A673 (cell line): ENCODE measurements at regions not wholly inside any gene's neighbourhood (a gene's known extent, or its start where the extent isn't known, plus 50 kb on each side); places are given as distances from the start of the nearest gene placed in this dataset.

Experiments used
- BruUV-seq: library from RNA; stranded (reverse); fragments of 400-500 nt; replicated peaks from 2 replicates; lab custom pipeline; 2021; lab: Mats Ljungman, UMichigan
- CTCF ChIA-PET: fragments of 300-600 bp; sonication (Branson Sonifier 250); formaldehyde crosslinking; loops from one replicate; lab custom pipeline; 2022; ENCODE audit warnings: antibody characterized with exemption; lab: Charles Lee
- POLR2A ChIA-PET: fragments of 300-600 bp; sonication (Branson Sonifier 250); formaldehyde crosslinking; loops from one replicate; lab custom pipeline; 2022; ENCODE audit warnings: antibody characterized with exemption; ENCODE audit not compliant: low non-redundant PET; lab: Charles Lee
- DNase-seq: peaks from one replicate; pipeline ENCODE4 v3.0.0-alpha.2; 2015; ENCODE audit warnings: low spot score
- H3K27ac ChIP-seq: fragments of 200-600 bp; sonication (generic); 2 replicates; pipeline ENCODE4 v1.5.1; 2016; ENCODE audit warnings: mixed run types, low read depth, mild to moderate bottlenecking, mixed read lengths, antibody characterized with exemption, low read length; ENCODE audit not compliant: poor library complexity, severe bottlenecking
- H3K27me3 ChIP-seq: fragments of 200-600 bp; sonication (generic); replicated peaks from 2 replicates; pipeline ENCODE4 v1.6.1; 2017; ENCODE audit warnings: mixed run types, low read depth, mild to moderate bottlenecking, mixed read lengths, antibody characterized with exemption, low read length; ENCODE audit not compliant: insufficient read depth, poor library complexity
- H3K36me3 ChIP-seq: fragments of 200-600 bp; sonication (generic); 2 replicates; pipeline ENCODE4 v1.6.1; 2016; ENCODE audit warnings: mixed run types, mild to moderate bottlenecking, mixed read lengths, antibody characterized with exemption, low read length; ENCODE audit not compliant: insufficient read depth, poor library complexity, severe bottlenecking
- H3K4me1 ChIP-seq: fragments of 200-600 bp; sonication (generic); 2 replicates; pipeline ENCODE4 v1.6.1; 2017; ENCODE audit warnings: mixed run types, mild to moderate bottlenecking, mixed read lengths, antibody characterized with exemption, low read length; ENCODE audit not compliant: insufficient read depth, poor library complexity, severe bottlenecking
- H3K4me3 ChIP-seq: fragments of 200-600 bp; sonication (generic); 2 replicates; pipeline ENCODE4 v1.5.1; 2016; ENCODE audit warnings: low read depth, mixed run types, mild to moderate bottlenecking, mixed read lengths, low read length; ENCODE audit not compliant: poor library complexity, severe bottlenecking
- H3K9me3 ChIP-seq: fragments of 200-600 bp; sonication (generic); 2 replicates; pipeline ENCODE4 v1.6.1; 2016; ENCODE audit warnings: mixed run types, low read depth, mild to moderate bottlenecking, mixed read lengths, antibody characterized with exemption, low read length; ENCODE audit not compliant: poor library complexity, severe bottlenecking
- CTCF ChIP-seq: fragments of 300-800, 200-600 bp; sonication (generic); conservative IDR thresholded peaks from 2 replicates; pipeline ENCODE4 v1.5.1; 2017; ENCODE audit warnings: low read depth, mild to moderate bottlenecking, antibody characterized with exemption, low read length, moderate library complexity, mixed read lengths
- EZH2 ChIP-seq: fragments of 200-600 bp; sonication (generic); IDR thresholded peaks from 2 replicates; pipeline ENCODE4 v1.6.1; 2017; ENCODE audit warnings: borderline replicate concordance, low read depth, mild to moderate bottlenecking, mixed read lengths, antibody characterized with exemption, low read length; ENCODE audit not compliant: poor library complexity, severe bottlenecking
- intact Hi-C: fragments of 100-400 bp; cut with micrococcal nuclease; formaldehyde crosslinking; loops from one replicate; pipeline ENCODE4 v1.10.0; 2022; ENCODE audit not compliant: unreplicated experiment

DNA sequence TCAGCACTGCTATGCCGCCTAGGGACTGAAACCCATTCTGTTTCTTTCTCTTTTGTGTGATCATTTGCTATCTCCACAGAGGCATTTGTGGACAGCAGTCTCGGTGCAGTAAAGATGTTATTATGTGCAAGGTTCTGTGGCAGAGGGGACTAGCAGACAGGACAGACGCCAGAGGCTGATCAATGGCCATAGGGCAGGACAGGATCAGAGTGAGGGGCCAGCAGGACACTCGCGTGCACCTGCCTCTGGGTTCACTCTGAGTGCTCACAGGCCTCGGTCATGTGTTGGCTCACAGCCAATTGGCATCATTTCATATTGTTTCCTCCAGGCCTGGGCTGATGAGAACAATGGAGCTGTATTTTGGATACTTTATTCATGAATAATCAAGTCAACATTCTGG, 212.6 kb downstream of the TGFB2 start:
- DNase-seq = peak; percentile 7
- H3K27ac ChIP-seq = no peak overlapping the region
- no peaks in the 10 kb centered on the region for H3K36me3 ChIP-seq
- no TSS peak for BruUV-seq
- ChIA-PET CTCF (no interaction called here), POLR2A (no interaction called here)
- no peaks in the 10 kb centered on the region for H3K9me3 ChIP-seq
- no peaks in the 10 kb centered on the region for H3K4me1 ChIP-seq
- no peak overlapping the region for H3K4me3 ChIP-seq
- no peaks in the 10 kb centered on the region for H3K27me3 ChIP-seq
- TF ChIP-seq CTCF (no peak), EZH2 (no peak)
- intact Hi-C loops = no loop called here

DNA sequence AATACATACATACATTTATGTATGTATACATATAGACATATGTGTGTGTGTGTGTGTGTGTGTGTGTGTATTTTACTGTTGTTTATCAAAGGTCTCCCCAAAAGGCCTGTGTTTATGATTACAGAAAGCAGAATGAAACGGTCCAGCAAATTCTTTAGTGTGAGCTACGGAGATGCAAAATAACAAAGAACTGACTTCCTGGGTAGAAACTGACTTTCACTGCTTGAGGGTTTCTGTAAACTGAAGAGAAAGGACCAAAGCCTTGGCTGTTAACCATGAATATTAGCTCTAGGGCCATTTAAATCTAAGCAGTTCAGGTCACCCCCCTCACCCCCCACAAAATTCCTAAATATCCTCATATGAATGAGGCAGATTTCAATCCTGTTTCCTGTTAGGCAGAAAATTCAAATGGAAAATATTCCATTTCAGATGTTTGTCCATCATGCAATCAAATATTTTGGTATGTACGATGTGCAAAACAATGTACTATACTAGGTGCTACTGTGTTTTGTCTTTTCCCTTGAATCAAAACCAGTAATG, 213.2 kb downstream of the TGFB2 start:
- DNase-seq = no peak
- H3K27me3 ChIP-seq = no peaks in the 10 kb centered on the region
- CTCF ChIA-PET = no interaction called here
- POLR2A ChIA-PET = no interaction called here
- no peaks in the 10 kb centered on the region for H3K9me3 ChIP-seq
- H3K4me3 ChIP-seq = no peak overlapping the region
- H3K27ac ChIP-seq = no peak overlapping the region
- no peaks in the 10 kb centered on the region for H3K36me3 ChIP-seq
- TF ChIP-seq EZH2 (no peak), CTCF (no peak)
- intact Hi-C loops = no loop called here
- BruUV-seq = no TSS peak
- no peaks in the 10 kb centered on the region for H3K4me1 ChIP-seq

DNA sequence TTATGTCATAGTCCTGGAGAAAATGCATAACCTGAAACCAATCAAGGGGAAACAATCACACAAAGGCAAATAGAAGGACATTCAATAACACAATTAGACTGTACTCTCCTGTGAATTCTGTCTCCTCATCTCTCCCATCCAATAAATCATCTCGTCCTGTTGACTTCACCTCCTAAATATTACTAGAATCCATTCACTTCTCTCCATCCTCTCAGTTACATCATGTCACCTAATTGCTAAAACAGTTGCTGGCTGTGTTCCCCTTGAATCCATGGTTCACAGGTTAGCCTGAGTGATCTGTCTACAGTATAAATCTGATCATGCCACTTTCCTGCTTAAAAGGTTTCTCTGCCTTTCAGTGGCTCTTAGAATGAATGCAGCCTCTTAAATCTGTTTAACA, 220.2 kb downstream of the TGFB2 start:
- CTCF ChIA-PET = no interaction called here
- H3K4me3 ChIP-seq = no peak overlapping the region
- no peak overlapping the region for H3K27ac ChIP-seq
- no peaks in the 10 kb centered on the region for H3K4me1 ChIP-seq
- no peaks in the 10 kb centered on the region for H3K27me3 ChIP-seq
- H3K9me3 ChIP-seq = no peaks in the 10 kb centered on the region
- no peaks in the 10 kb centered on the region for H3K36me3 ChIP-seq
- TF ChIP-seq CTCF (no peak), EZH2 (no peak)
- POLR2A ChIA-PET = no interaction called here
- BruUV-seq = no TSS peak
- no peak for DNase-seq
- intact Hi-C loops = no loop called here
